ENCODE measurements at regions not wholly inside any gene's neighbourhood (a gene's known extent, or its start where the extent isn't known, plus 50 kb on each side); places are given as distances from the start of the nearest gene placed in this dataset.

GRCh38 chr10:130577039-130577438, 440.8 kb downstream of the GLRX3 start:
- in situ Hi-C loops (cut with HindIII; ENCODE audit: low pct_unique_long_range_greater_than_20kb, low sequenced_read_pairs) (no loop called here), intact Hi-C loops (cut with micrococcal nuclease; ENCODE audit: unreplicated experiment) (no loop called here)
- ChIA-PET CTCF (no interaction called here), POLR2A (no interaction called here)
- H3K4me1 ChIP-seq (ENCODE audit: control insufficient read depth, insufficient read depth, low read length), result no peaks in the 10 kb centered on the region
- no TSS peak for BruUV-seq (replicated peaks)
- H3K27ac ChIP-seq (ENCODE audit: low read length), result no peak overlapping the region
- TF ChIP-seq REST (IDR thresholded peaks at IDR 0.05; ENCODE audit: insufficient read depth in 1 of 2, low read depth in 2 of 2, low read length in 1 of 2), result no peak
- TF ChIP-seq CTCF (IDR thresholded peaks at IDR 0.05), result no peak
- no peak for TF ChIP-seq TCF7L2 (IDR thresholded peaks at IDR 0.05; ENCODE audit: low read depth, low read length)
- TF ChIP-seq POLR2AphosphoS5 (IDR thresholded peaks at IDR 0.05; ENCODE audit: low read depth, low read length), result no peak
- no peak for TF ChIP-seq SIN3A (IDR thresholded peaks at IDR 0.05; ENCODE audit: borderline replicate concordance, insufficient read depth, low read depth, low read length)
- no peaks in the 10 kb centered on the region for H3K36me3 ChIP-seq (ENCODE audit: control insufficient read depth, insufficient read depth, low read length)
- ATAC-seq (no peak), DNase-seq (ENCODE audit: low read depth, low spot score) (no peak)
- H3K9me3 ChIP-seq (ENCODE audit: control insufficient read depth, insufficient read depth, low read depth, low read length), result no peaks in the 10 kb centered on the region
- peaks cover 18% of the 10 kb centered on the region for H3K27me3 ChIP-seq (ENCODE audit: control insufficient read depth, insufficient read depth, low read length)
- H3K4me3 ChIP-seq (ENCODE audit: low read depth in 2 of 2, low read length in 2 of 2), result no peak overlapping the region

- Histone ChIP-seq H3K27ac (ENCODE audit: low read length) (no peak overlapping the region), H3K4me3 (ENCODE audit: low read depth in 2 of 2, low read length in 2 of 2) (no peak overlapping the region), H3K27me3 (ENCODE audit: control insufficient read depth, insufficient read depth, low read length) (peaks cover 16% of the 10 kb centered on the region), H3K36me3 (ENCODE audit: control insufficient read depth, insufficient read depth, low read length) (no peaks in the 10 kb centered on the region), H3K9me3 (ENCODE audit: control insufficient read depth, insufficient read depth, low read depth, low read length) (no peaks in the 10 kb centered on the region), H3K4me1 (ENCODE audit: control insufficient read depth, insufficient read depth, low read length) (no peaks in the 10 kb centered on the region)
- intact Hi-C loops (cut with micrococcal nuclease; ENCODE audit: unreplicated experiment) (no loop called here), in situ Hi-C loops (cut with HindIII; ENCODE audit: low pct_unique_long_range_greater_than_20kb, low sequenced_read_pairs) (no loop called here)
- DNase-seq (ENCODE audit: low read depth, low spot score), result no peak
- no peak for TF ChIP-seq REST (IDR thresholded peaks at IDR 0.05; ENCODE audit: insufficient read depth in 1 of 2, low read depth in 2 of 2, low read length in 1 of 2)
- no peak for TF ChIP-seq POLR2AphosphoS5 (IDR thresholded peaks at IDR 0.05; ENCODE audit: low read depth, low read length)
- no peak for TF ChIP-seq CTCF (IDR thresholded peaks at IDR 0.05)
- no peak for TF ChIP-seq TCF7L2 (IDR thresholded peaks at IDR 0.05; ENCODE audit: low read depth, low read length)
- no peak for TF ChIP-seq SIN3A (IDR thresholded peaks at IDR 0.05; ENCODE audit: borderline replicate concordance, insufficient read depth, low read depth, low read length)
- no TSS peak for BruUV-seq (replicated peaks)
- ATAC-seq, result no peak
- ChIA-PET CTCF (no interaction called here), POLR2A (no interaction called here)
Measured at GRCh38 chr10:130578532-130579289, 442.5 kb downstream of the GLRX3 start.
